Gastrocnemius medialis (tissue), 4 donors: ENCODE measurements at regions not wholly inside any gene's neighbourhood (a gene's known extent, or its start where the extent isn't known, plus 50 kb on each side); places are given as distances from the start of the nearest gene placed in this dataset.

Experiments used
- POLR2A ChIP-seq, 2 donors: fragments of 450-650 bp; IDR thresholded peaks; one replicate each; pipeline ENCODE4 v1.6.1; 2017; ENCODE audit warnings: antibody characterized with exemption in 2 of 2, mild to moderate bottlenecking in 2 of 2, moderate library complexity in 2 of 2
- TF ChIP-seq, protein P1 (sequence below), 5 experiments: fragments of 450-650 bp in 3 of 5; fragments of 200-600 bp in 2 of 5; sonication (generic) in 2 of 5; IDR thresholded peaks in 4 of 5; conservative IDR thresholded peaks in 1 of 5; 1 replicate in 4 of 5; 2 replicates in 1 of 5; pipeline ENCODE4 v1.5.1; 2016 to 2019; ENCODE audit warnings: antibody characterized with exemption in 5 of 5, mild to moderate bottlenecking in 3 of 5, moderate library complexity in 3 of 5

DNA sequence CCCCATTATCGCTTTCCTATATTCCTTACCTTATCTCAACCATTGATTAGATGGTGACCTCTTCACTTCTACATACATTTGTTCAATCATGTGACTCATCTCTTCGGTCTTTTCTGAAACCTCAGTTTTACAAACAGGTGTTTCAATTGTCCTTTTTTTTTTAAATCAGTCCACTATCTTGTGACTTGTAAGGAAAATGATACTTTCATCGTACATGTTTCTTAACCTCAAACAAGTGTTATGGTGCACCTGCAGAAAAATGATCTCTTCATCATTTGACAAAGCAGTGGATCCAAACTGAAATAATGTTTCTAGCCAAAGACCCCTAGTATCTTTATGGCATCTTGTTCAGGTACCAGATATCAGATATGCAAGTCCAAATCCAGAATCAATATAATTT is 1157.2 kb downstream of the MRPL39 start:
- TF ChIP-seq, protein P1, sequence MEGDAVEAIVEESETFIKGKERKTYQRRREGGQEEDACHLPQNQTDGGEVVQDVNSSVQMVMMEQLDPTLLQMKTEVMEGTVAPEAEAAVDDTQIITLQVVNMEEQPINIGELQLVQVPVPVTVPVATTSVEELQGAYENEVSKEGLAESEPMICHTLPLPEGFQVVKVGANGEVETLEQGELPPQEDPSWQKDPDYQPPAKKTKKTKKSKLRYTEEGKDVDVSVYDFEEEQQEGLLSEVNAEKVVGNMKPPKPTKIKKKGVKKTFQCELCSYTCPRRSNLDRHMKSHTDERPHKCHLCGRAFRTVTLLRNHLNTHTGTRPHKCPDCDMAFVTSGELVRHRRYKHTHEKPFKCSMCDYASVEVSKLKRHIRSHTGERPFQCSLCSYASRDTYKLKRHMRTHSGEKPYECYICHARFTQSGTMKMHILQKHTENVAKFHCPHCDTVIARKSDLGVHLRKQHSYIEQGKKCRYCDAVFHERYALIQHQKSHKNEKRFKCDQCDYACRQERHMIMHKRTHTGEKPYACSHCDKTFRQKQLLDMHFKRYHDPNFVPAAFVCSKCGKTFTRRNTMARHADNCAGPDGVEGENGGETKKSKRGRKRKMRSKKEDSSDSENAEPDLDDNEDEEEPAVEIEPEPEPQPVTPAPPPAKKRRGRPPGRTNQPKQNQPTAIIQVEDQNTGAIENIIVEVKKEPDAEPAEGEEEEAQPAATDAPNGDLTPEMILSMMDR (IDR thresholded peaks at IDR 0.05 in 4 of 5, conservative IDR thresholded peaks at IDR 0.05 in 1 of 5), result no peak
- no peak for TF ChIP-seq POLR2A (IDR thresholded peaks at IDR 0.05)
